Ovary (tissue), 7 donors: ENCODE measurements at regions not wholly inside any gene's neighbourhood (a gene's known extent, or its start where the extent isn't known, plus 50 kb on each side); places are given as distances from the start of the nearest gene placed in this dataset.
"Not testable (repeated sequence)": the region's sequence is repeated elsewhere in the genome, so short reads cannot be mapped to it uniquely, and the experiment has no call there.

Source experiments
- DNase-seq, 5 donors: peaks; one replicate each; pipeline ENCODE4 v3.0.0-alpha.2; 2019 to 2020
- H3K27ac ChIP-seq, 2 donors: fragments of 200-600 bp; one replicate each; pipeline versions ENCODE4 v1.5.1 to v1.8.0; 2019 to 2022
- H3K27me3 ChIP-seq: fragments of 200-600 bp; one replicate; pipeline ENCODE4 v1.8.0; 2022
- H3K36me3 ChIP-seq: fragments of 200-600 bp; sonication (generic); one replicate; pipeline ENCODE4 v1.5.1; 2019
- H3K4me1 ChIP-seq: one replicate; pipeline ENCODE4 v1.8.1; 2013; ENCODE audit warnings: mild to moderate bottlenecking, moderate library complexity; ENCODE audit not compliant: insufficient read depth
- H3K4me3 ChIP-seq: fragments of 200-600 bp; sonication (generic); one replicate; pipeline ENCODE4 v1.5.1; 2017
- H3K9me3 ChIP-seq, 2 donors: fragments of 200-600 bp in 1 of 2; sonication (generic) in 1 of 2; one replicate each; pipeline versions ENCODE4 v1.5.1 to v1.8.1; 2013 to 2019; ENCODE audit warnings: mild to moderate bottlenecking in 1 of 2, moderate library complexity in 1 of 2
- EP300 ChIP-seq: sonication (generic); formaldehyde crosslinking; IDR thresholded peaks from one replicate; pipeline ENCODE4 v1.6.1; 2017; ENCODE audit warnings: antibody characterized with exemption
- POLR2A ChIP-seq: fragments of 450-650 bp; IDR thresholded peaks from one replicate; pipeline ENCODE4 v1.6.1; 2017; ENCODE audit warnings: antibody characterized with exemption, mild to moderate bottlenecking, moderate library complexity
- WGBS, 3 donors: extraction: QIAGEN DNeasy Blood & Tissue Kit in 1 of 3; methylation state at CpG; one replicate each; pipeline versions ENCODE4 v1.1.5 to v1.1.7; 2013 to 2017; 5-methylcytosine and 5-hydroxymethylcytosine counted together
- intact Hi-C, 4 donors: fragments of 100-400 bp; cut with DNase I; formaldehyde crosslinking; loops; one replicate each; pipeline versions ENCODE4 v1.11.0 to v1.15.1; 2022 to 2023
- TF ChIP-seq, protein P1 (sequence below), 3 donors: fragments of 450-650 bp in 2 of 3; fragments of 200-600 bp in 1 of 3; IDR thresholded peaks; one replicate each; pipeline versions ENCODE4 v1.5.1 to v1.8.0; 2016 to 2022; ENCODE audit warnings: antibody characterized with exemption in 3 of 3, mild to moderate bottlenecking in 1 of 3
- donor health status: DM: no; HTN: no; CAD: no; lungs with moderate emphysema.
- donor health status: DM: no; HTN: no; CAD: no.
- donor health status: Bipolar disorder and iron deficiency.
- donor health status: DM: no; HTN: no; CAD: no.
- donor health status: DM: yes; HTN: yes; CAD: no.

DNA sequence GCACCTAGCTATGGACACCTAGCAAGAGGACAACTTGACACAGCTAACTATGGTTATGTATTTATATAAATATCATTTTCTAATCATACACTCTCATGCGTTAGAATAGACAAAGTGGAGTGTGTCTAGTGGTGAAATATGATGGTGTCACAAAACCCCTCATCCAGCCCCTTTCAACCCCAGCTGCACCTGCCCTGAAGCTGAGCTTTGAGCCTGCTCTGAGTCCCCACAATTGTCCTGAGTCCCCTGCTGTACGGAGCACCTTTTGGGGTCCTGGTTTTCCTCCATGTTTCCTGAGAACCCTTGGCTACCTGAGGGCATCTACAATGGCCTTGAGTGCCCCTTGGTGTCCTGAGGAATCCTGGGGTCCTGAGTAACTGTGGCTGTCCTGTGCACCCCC lies 1072.8 kb downstream of the TMEM121 start:
- no peak overlapping the region for H3K27ac ChIP-seq
- TF ChIP-seq POLR2A: no peak
- TF ChIP-seq, protein P1, sequence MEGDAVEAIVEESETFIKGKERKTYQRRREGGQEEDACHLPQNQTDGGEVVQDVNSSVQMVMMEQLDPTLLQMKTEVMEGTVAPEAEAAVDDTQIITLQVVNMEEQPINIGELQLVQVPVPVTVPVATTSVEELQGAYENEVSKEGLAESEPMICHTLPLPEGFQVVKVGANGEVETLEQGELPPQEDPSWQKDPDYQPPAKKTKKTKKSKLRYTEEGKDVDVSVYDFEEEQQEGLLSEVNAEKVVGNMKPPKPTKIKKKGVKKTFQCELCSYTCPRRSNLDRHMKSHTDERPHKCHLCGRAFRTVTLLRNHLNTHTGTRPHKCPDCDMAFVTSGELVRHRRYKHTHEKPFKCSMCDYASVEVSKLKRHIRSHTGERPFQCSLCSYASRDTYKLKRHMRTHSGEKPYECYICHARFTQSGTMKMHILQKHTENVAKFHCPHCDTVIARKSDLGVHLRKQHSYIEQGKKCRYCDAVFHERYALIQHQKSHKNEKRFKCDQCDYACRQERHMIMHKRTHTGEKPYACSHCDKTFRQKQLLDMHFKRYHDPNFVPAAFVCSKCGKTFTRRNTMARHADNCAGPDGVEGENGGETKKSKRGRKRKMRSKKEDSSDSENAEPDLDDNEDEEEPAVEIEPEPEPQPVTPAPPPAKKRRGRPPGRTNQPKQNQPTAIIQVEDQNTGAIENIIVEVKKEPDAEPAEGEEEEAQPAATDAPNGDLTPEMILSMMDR (IDR thresholded peaks at IDR 0.05): no peak
- 49 to 71% (median 61%) methylated on average over 2 of the region's 2 CpGs for WGBS, 3 donors
- DNase-seq: no peak
- no peaks in the 10 kb centered on the region for H3K36me3 ChIP-seq
- no peaks in the 10 kb centered on the region for H3K9me3 ChIP-seq
- no peak overlapping the region for H3K4me3 ChIP-seq
- no peaks in the 10 kb centered on the region for H3K27me3 ChIP-seq
- no peaks in the 10 kb centered on the region for H3K4me1 ChIP-seq
- intact Hi-C loops: no loop called here

GRCh38 chr14:106605548-106606448 lies 1079.4 kb downstream of the TMEM121 start:
- Histone ChIP-seq H3K4me3 (no peak overlapping the region), H3K4me1 (no peaks in the 10 kb centered on the region), H3K27ac (no peak overlapping the region), H3K27me3 (no peaks in the 10 kb centered on the region), H3K9me3 (no peaks in the 10 kb centered on the region), H3K36me3 (no peaks in the 10 kb centered on the region)
- DNase-seq: no peak
- TF ChIP-seq EP300 (no peak), POLR2A (no peak)
- intact Hi-C loops: no loop called here
- 55 to 66% (median 63%) methylated on average over 27 of the region's 27 CpGs for WGBS, 3 donors

DNA sequence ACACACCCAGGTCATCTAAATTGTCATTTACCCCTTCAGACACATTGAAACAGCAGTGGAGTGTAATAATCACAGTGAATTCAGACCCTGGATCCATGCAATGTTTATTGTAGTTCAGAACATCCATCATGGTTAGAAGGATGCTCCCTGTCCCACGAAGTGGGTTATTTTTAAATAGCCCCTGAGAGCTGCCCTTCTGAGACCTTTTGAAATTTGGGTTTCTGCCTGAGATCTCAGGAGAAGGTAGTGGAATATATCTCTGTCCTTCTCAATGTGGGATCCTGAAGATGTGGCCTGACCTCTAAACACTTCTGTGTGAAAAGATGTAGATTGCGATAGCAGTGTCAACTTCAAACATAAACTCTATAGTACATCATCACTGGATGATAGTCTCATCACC lies 1080.6 kb downstream of the TMEM121 start:
- H3K9me3 ChIP-seq: no peaks in the 10 kb centered on the region
- WGBS, 3 donors: 47 to 62% (median 52%) methylated on average over 2 of the region's 2 CpGs
- no peak for DNase-seq

DNA sequence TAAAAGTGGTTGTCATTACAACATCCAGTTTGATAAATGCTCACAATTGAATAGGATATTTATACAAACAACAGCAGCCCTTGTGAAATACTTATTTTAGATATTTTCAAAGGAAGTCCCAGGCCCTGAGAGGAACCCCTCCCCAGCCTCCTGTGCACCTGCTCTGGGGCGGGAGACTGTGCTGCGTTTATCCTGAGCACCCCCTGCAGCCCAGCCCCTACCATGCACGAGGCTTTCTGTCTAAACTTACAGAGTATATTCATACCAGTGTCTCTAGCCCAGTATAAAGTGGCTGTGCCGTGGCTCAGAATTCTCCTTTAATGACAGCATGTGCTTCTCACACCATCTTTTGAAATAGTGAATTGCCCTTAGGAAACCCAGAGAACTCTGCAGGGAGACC lies 1084.3 kb downstream of the TMEM121 start:
- H3K4me3 ChIP-seq: no peak overlapping the region
- no peaks in the 10 kb centered on the region for H3K36me3 ChIP-seq
- intact Hi-C loops: no loop called here
- no peak for DNase-seq
- H3K27me3 ChIP-seq: no peaks in the 10 kb centered on the region
- 47 to 55% (median 51%) methylated on average over 4 of the region's 4 CpGs for WGBS, 3 donors
- no peak for TF ChIP-seq POLR2A
- no peak for TF ChIP-seq EP300
- TF ChIP-seq, protein P1 (IDR thresholded peaks at IDR 0.05): no peak
- H3K27ac ChIP-seq: no peak overlapping the region
- no peaks in the 10 kb centered on the region for H3K4me1 ChIP-seq
- H3K9me3 ChIP-seq: no peaks in the 10 kb centered on the region

More for the DNA sequence above, 1080.6 kb downstream of the TMEM121 start:
- H3K27ac ChIP-seq: no peak overlapping the region
- no peak for TF ChIP-seq POLR2A
- intact Hi-C loops: no loop called here
- H3K27me3 ChIP-seq: no peaks in the 10 kb centered on the region
- H3K36me3 ChIP-seq: no peaks in the 10 kb centered on the region
- no peaks in the 10 kb centered on the region for H3K4me1 ChIP-seq
- H3K4me3 ChIP-seq: no peak overlapping the region

DNA sequence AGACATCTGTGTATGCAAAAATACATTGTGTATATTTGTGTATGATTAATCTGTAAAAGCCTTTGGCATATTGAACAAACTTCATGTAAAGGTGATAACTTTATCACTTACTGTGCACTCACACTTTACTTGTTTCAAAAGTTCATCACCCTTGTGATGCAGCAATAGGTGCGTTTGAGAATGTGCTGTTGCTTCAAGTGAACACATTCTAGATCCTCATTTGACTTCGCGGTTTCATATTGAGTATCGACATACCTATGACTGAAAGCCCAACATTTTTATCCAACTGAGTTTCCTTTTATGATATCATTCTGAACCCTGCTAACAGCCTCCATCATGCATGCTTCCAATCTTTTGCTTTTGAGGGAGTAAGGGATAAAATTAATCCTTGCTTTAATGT lies 1086.9 kb downstream of the TMEM121 start:
- TF ChIP-seq EP300 (no peak), POLR2A (no peak)
- TF ChIP-seq, protein P1 (IDR thresholded peaks at IDR 0.05): no peak
- Histone ChIP-seq H3K36me3 (no peaks in the 10 kb centered on the region), H3K27me3 (no peaks in the 10 kb centered on the region), H3K9me3 (no peaks in the 10 kb centered on the region), H3K4me3 (no peak overlapping the region), H3K4me1 (no peaks in the 10 kb centered on the region), H3K27ac (no peak overlapping the region)
- 60 to 69% (median 61%) methylated on average over 4 of the region's 4 CpGs for whole genome bisulfite sequencing, 3 donors
- DNase-seq: no peak
- intact Hi-C loops: no loop called here

DNA sequence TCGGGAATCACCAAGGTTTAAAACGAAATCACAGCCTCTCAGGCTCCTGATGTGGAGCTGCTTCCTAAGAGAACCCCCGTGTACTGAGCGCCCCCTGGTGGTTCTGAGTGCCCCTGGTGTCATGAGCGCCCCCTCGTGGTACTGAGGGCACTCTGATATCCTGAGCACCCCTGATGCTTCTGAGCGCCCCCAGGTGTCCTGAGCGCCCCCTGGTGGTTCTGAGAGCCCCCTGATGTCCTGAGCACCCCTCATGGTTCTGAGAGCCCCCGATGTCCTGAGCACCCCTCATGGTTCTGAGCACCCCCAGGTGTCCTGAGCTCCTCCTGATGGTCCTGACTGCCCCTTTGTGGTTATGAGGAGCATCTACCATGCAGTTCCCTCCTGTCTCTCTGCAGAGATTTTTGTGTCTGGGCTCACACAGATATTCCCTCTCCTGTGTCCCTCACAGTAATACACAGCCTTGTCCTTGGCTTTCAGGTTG lies 1092.1 kb downstream of the TMEM121 start:
- 44 to 45% (median 44%) methylated on average over 9 of the region's 9 CpGs for WGBS, 3 donors
- DNase-seq, H3K4me1 ChIP-seq, H3K36me3 ChIP-seq, H3K9me3 ChIP-seq, intact Hi-C loops, H3K4me3 ChIP-seq, H3K27ac ChIP-seq, H3K27me3 ChIP-seq: not testable (repeated sequence)
